C4-2B (cell line): ENCODE measurements at regions not wholly inside any gene's neighbourhood (a gene's known extent, or its start where the extent isn't known, plus 50 kb on each side); places are given as distances from the start of the nearest gene placed in this dataset.
A peak's percentile ranks its signal among the peaks of the same experiment; 100 is the strongest.

Experiments used
- H3K27ac ChIP-seq: fragments of 450-650 bp; 2 replicates; pipeline ENCODE4 v1.5.1; 2017
- ZFX ChIP-seq: fragments of 450-650 bp; IDR thresholded peaks from 2 replicates; pipeline ENCODE4 v1.6.1; 2017
- TF ChIP-seq, protein P1 (sequence below): fragments of 450-650 bp; conservative IDR thresholded peaks from 2 replicates; pipeline ENCODE4 v1.5.1; 2017; ENCODE audit warnings: mild to moderate bottlenecking

DNA sequence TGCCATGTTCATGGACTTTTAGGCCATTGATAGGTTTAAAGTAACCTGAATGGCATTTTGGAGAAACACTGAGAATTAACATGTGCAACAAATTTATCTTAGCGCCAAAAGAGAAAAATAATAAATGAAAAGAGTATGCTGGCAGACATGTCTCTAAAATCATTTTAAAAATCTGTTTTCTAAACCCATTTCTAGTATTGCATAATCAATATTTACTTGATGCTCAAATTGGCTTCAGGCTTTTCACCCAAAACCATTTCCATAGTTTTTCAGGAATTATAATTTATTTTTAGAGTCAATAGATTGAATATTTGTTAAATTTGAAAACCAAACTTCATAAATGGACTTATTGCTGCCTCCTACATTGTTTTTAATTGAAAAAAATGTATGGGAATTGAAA, 423.0 kb downstream of the PLOD2 start:
- TF ChIP-seq ZFX = no peak
- TF ChIP-seq, protein P1, sequence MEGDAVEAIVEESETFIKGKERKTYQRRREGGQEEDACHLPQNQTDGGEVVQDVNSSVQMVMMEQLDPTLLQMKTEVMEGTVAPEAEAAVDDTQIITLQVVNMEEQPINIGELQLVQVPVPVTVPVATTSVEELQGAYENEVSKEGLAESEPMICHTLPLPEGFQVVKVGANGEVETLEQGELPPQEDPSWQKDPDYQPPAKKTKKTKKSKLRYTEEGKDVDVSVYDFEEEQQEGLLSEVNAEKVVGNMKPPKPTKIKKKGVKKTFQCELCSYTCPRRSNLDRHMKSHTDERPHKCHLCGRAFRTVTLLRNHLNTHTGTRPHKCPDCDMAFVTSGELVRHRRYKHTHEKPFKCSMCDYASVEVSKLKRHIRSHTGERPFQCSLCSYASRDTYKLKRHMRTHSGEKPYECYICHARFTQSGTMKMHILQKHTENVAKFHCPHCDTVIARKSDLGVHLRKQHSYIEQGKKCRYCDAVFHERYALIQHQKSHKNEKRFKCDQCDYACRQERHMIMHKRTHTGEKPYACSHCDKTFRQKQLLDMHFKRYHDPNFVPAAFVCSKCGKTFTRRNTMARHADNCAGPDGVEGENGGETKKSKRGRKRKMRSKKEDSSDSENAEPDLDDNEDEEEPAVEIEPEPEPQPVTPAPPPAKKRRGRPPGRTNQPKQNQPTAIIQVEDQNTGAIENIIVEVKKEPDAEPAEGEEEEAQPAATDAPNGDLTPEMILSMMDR = no peak
- no peak overlapping the region for H3K27ac ChIP-seq

DNA sequence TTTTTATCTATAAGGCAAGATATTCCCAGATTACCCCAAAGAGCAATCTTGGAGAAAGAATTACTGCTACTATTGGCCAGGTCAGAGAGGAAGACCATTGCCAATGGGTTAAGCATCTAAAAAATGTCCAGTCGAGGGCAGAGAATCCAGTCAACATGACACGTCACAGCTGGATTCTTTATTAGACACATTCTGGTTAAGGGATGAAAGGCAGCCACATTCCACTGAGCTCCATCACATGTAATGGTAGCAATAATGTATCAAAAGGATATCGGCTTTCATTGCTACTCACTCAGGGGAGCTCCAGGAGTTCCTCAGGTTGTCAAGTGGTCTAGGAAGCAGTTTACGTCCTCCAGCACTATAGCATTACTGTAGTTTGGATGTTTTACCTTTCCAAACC, 421.1 kb downstream of the PLOD2 start:
- no peak overlapping the region for H3K27ac ChIP-seq
- no peak for TF ChIP-seq ZFX
- TF ChIP-seq, protein P1 = no peak

DNA sequence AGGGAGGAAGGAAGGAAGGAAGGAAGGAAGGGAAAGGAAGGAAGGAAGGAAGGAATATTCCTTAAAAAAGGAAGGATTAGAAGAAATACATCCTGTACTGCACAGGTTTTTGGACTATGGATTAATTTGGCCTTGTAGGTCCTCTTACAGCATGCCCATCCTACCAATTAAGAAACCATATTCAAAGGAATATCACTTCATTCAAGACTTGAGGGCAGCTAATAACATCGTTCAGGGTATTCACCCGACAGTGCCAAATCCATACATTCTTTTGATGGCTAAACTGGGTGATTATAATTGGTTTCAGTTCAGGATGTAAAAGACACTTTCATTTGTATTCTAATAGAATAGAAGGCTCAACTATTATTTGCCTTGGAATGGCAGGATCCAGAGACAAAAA, 410.3 kb downstream of the PLOD2 start:
- TF ChIP-seq, protein P1 = no peak
- no peak for TF ChIP-seq ZFX
- H3K27ac ChIP-seq = no peak overlapping the region

DNA sequence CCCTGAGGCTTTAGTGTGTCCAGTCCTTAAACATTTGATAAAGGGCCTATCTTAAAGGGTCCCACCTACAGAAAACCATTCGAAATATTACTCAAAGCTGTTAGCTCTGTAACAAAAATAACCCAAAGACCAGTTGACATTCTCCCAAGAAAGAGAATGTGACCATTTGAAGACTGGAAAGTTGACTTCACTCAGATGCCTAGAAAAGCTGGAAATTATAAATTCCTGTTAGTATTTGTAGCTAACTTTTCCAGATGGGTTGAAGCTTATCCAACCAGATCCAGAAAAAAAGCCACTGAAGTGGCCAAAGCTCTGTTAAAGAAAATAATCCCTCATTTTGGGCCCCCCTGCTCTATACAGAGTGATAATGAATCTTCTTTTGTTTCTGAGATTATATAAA, 408.4 kb downstream of the PLOD2 start:
- no peak overlapping the region for H3K27ac ChIP-seq
- TF ChIP-seq, protein P1 = no peak
- TF ChIP-seq ZFX = no peak

DNA sequence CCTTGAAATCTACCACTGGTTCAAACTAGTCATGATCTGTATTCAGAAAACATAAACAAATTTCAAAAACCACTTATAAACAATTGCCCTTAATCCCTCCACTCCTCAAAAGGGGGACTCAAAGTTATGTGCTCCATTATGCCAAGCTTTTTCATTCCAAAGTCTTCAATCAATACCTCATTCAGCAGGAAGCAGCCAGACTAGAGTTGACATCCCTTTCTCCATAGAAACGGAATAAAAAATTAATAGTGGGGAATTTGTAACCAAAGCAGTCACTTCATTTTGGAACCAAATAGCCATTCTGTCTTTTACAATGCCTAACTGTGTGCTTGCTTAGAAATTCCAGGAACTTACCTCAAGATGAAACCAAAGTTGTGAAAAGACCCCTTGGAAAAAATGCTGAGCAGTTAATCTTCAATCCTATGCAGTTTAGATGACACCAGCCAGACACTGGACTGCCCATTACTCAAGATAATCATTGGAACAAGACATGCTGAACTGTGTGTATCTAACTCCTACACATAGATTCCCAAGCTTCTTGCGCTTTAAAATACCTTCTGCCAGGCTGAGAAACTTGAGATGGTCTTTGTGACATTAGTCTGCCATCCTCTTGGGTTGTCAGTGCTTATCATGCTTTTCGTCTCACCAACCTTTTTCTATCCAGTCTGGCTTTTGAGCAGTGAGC, 406.2 kb downstream of the PLOD2 start:
- H3K27ac ChIP-seq = no peak overlapping the region
- no peak for TF ChIP-seq ZFX
- TF ChIP-seq, protein P1 = no peak

DNA sequence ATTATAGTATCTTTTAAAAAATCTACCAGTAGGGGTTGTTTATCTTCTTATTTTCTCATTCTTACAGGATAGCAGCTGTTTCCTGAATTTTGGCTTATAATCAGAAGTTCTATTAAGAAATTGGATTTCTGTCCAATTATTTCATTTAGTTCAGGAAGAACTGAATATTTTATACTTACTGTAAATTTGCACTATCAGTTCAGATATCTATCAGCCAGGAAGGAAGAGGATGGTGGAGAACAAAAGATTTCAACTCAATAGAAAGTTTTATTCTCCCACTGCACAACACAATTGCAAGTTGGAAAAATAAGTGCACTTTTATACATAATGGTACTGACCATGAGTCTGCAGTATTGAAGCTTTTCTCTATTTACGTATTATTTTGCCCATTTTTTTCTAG, 400.9 kb downstream of the PLOD2 start:
- TF ChIP-seq, protein P1 = no peak
- TF ChIP-seq ZFX = no peak
- H3K27ac ChIP-seq = no peak overlapping the region

DNA sequence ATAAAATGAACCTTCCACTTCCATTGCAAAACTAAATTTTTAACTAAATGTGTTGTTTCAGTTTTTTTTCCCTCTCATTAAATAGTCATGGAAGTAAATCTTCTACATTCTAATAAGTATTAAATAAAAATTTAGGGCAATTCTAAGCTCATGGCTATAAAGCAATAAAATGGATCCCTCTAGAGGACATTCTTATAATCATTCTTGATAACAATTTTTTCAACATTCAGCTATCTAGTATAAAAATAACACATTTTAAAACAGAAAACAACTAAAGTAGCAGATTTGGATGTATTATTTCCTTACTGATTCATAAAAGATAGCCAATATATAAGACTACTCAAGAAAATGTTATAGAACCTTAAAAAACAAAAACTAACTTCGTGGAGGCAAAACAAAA, 393.1 kb downstream of the PLOD2 start:
- TF ChIP-seq, protein P1 = peak; percentile 75
- TF ChIP-seq ZFX = no peak
- H3K27ac ChIP-seq = no peak overlapping the region
